GM12878 (cell line): ENCODE measurements at regions not wholly inside any gene's neighbourhood (a gene's known extent, or its start where the extent isn't known, plus 50 kb on each side); places are given as distances from the start of the nearest gene placed in this dataset.

Experiments
- NR2C2 ChIP-seq: IDR thresholded peaks from 2 replicates; pipeline ENCODE4 v1.6.1; 2011; ENCODE audit warnings: borderline replicate concordance, low read depth; ENCODE audit not compliant: control insufficient read depth, insufficient read length
- POLR2A ChIP-seq: IDR thresholded peaks from 2 replicates; pipeline ENCODE4 v1.6.1; 2011; ENCODE audit warnings: low read depth, mild to moderate bottlenecking, low read length
- SMAD5 ChIP-seq: IDR thresholded peaks from 2 replicates; pipeline ENCODE4 v1.6.1; 2016; ENCODE audit warnings: antibody characterized with exemption, low read depth

DNA sequence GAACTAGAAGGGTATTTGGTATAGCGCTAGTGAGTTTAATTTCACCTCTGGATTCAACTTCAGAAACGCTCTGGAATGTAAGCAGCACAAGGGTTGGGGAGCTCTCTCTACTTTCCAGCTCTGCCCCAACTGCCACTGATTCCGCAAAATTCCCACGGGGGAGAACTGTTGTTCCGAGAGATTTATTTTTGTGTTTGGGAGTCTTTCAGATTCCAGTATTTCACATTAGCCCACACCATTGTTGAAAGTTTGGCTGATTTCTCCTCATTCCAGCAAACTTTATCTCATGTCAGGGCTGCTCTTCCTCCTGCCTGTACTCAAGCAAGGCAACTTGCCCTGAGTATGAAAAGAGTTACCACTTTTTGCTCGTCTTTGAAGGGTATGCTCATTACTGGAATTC is 198.5 kb upstream of the EGFLAM start:
- TF ChIP-seq POLR2A (no peak), SMAD5 (no peak), NR2C2 (no peak)
